HepG2 (cell line): ENCODE measurements at regions not wholly inside any gene's neighbourhood (a gene's known extent, or its start where the extent isn't known, plus 50 kb on each side); places are given as distances from the start of the nearest gene placed in this dataset.

Source experiments
- ATAC-seq: fragments of 200-7000 bp; cut with Tn5 transposase; 3 replicates; pipeline ENCODE4 v1.9.1; 2020; ENCODE audit warnings: mild to moderate bottlenecking, moderate library complexity
- BruUV-seq: library from RNA; stranded (reverse); fragments of 400-500 nt; replicated peaks from 2 replicates; lab custom pipeline; 2021; lab: Mats Ljungman, UMichigan
- CTCF ChIA-PET: fragments of 300-600 bp; formaldehyde crosslinking; extraction: SDS; loops from one replicate; lab custom pipeline; 2021; ENCODE audit warnings: low total read pairs, inconsistent platforms, low intra/inter-chr PET ratio; lab: Yijun Ruan, JAX
- POLR2A ChIA-PET: fragments of 350-600 bp; sonication (Branson Sonifier 250); formaldehyde crosslinking; loops from one replicate; lab custom pipeline; 2020; ENCODE audit warnings: antibody characterized with exemption, inconsistent platforms; lab: Yijun Ruan, JAX
- DNase-seq: peaks from one replicate; pipeline ENCODE4 v3.0.0-alpha.2; 2015; ENCODE audit warnings: low spot score
- FAIRE-seq: peaks from 3 replicates; lab custom pipeline; 2011; peaks lifted over from hg19 to GRCh38; lab: Jason Lieb, UNC
- H2AFZ ChIP-seq: one replicate; pipeline ENCODE4 v1.6.1; 2011; ENCODE audit warnings: low read length, inconsistent platforms
- H3K27ac ChIP-seq: fragments of 300-600 bp; 3 replicates; pipeline ENCODE4 v1.8.0; 2011; ENCODE audit warnings: mixed run types, mild to moderate bottlenecking, mixed read lengths, low read length, inconsistent platforms; ENCODE audit not compliant: insufficient read depth; ENCODE audit errors: extremely low read length
- H3K27me3 ChIP-seq, 2 experiments: fragments of 200-600 bp in 1 of 2; 2 replicates in 1 of 2; 3 replicates in 1 of 2; pipeline versions ENCODE4 v1.6.0 to v1.8.0; 2011; ENCODE audit warnings: low read length in 2 of 2, mild to moderate bottlenecking in 2 of 2, moderate library complexity in 2 of 2, inconsistent platforms in 1 of 2; ENCODE audit not compliant: insufficient read depth in 2 of 2, control insufficient read depth in 1 of 2
- H3K36me3 ChIP-seq, 2 experiments: fragments of 200-600 bp in 1 of 2; replicated peaks in 1 of 2; 2 replicates in 1 of 2; 3 replicates in 1 of 2; pipeline versions ENCODE4 v1.5.1 to v1.8.0; 2011; ENCODE audit warnings: low read length in 2 of 2, inconsistent platforms in 1 of 2; ENCODE audit not compliant: insufficient read depth in 2 of 2, control insufficient read depth in 1 of 2
- H3K4me1 ChIP-seq: 2 replicates; pipeline ENCODE4 v1.5.1; 2012; ENCODE audit warnings: low read length, inconsistent platforms; ENCODE audit not compliant: insufficient read depth
- H3K4me2 ChIP-seq: 2 replicates; pipeline ENCODE4 v1.6.0; 2011; ENCODE audit warnings: low read depth, low read length, inconsistent platforms
- H3K4me3 ChIP-seq, 3 experiments: fragments of 200-600 bp in 1 of 3; sonication (generic), shearing (Covaris generic) in 1 of 3; replicated peaks in 1 of 3; 2 replicates each; pipeline ENCODE4 v1.5.1; 2011 to 2016; ENCODE audit warnings: low read length in 3 of 3, inconsistent platforms in 2 of 3, low read depth in 2 of 3, mild to moderate bottlenecking in 2 of 3, control low read depth in 1 of 3, mixed read lengths in 1 of 3; ENCODE audit not compliant: insufficient read depth in 1 of 3
- H3K79me2 ChIP-seq: one replicate; pipeline ENCODE4 v1.6.1; 2011; ENCODE audit warnings: low read length, inconsistent platforms; ENCODE audit not compliant: insufficient read depth
- H3K9ac ChIP-seq: 2 replicates; pipeline ENCODE4 v1.6.0; 2011; ENCODE audit warnings: mild to moderate bottlenecking, low read depth, low read length, inconsistent platforms; ENCODE audit not compliant: insufficient read depth
- H3K9me3 ChIP-seq: 2 replicates; pipeline ENCODE4 v1.5.1; 2012; ENCODE audit warnings: mild to moderate bottlenecking, low read length
- H4K20me1 ChIP-seq: 2 replicates; pipeline ENCODE4 v1.6.0; 2011; ENCODE audit warnings: inconsistent platforms, mild to moderate bottlenecking, low read length, moderate library complexity; ENCODE audit not compliant: insufficient read depth
- AKAP8 ChIP-seq: sonication (generic); formaldehyde crosslinking; IDR thresholded peaks from 2 replicates; pipeline ENCODE4 v1.5.1; 2020; ENCODE audit warnings: mild to moderate bottlenecking, missing genetic modification reagents
- ATF7 ChIP-seq, 2 experiments: fragments of 450-650 bp in 1 of 2; sonication (generic) in 1 of 2; formaldehyde crosslinking in 1 of 2; IDR thresholded peaks; 2 replicates each; pipeline versions ENCODE4 v1.4.0 to v1.6.1; 2016 to 2020; ENCODE audit warnings: antibody characterized with exemption in 1 of 2, mild to moderate bottlenecking in 1 of 2, missing genetic modification reagents in 1 of 2
- MLLT10 ChIP-seq: sonication (generic); formaldehyde crosslinking; IDR thresholded peaks from 2 replicates; pipeline ENCODE4 v1.4.0; 2020; ENCODE audit warnings: missing genetic modification reagents
- SNRNP70 ChIP-seq: fragments of 200-400 bp; formaldehyde crosslinking; IDR thresholded peaks from 2 replicates; pipeline ENCODE4 v1.6.1; 2017; ENCODE audit warnings: mild to moderate bottlenecking, low read depth, low read length, moderate library complexity
- STAT5B ChIP-seq: sonication (generic); formaldehyde crosslinking; IDR thresholded peaks from 2 replicates; pipeline ENCODE4 v1.4.0; 2020; ENCODE audit warnings: missing genetic modification reagents
- TGIF2 ChIP-seq: IDR thresholded peaks from 2 replicates; pipeline ENCODE4 v1.6.1; 2016; ENCODE audit warnings: control low read depth, missing compliant biosample characterization
- YY1 ChIP-seq: IDR thresholded peaks from 2 replicates; pipeline ENCODE4 v1.6.1; 2011; ENCODE audit warnings: low read length, low read depth, moderate library complexity, mild to moderate bottlenecking; ENCODE audit not compliant: insufficient read depth, insufficient replicate concordance
- ZNF207 ChIP-seq: fragments of 450-650 bp; IDR thresholded peaks from 2 replicates; pipeline ENCODE4 v1.6.1; 2016; ENCODE audit warnings: antibody characterized with exemption, borderline replicate concordance
- ZNF577 ChIP-seq: sonication (generic); formaldehyde crosslinking; IDR thresholded peaks from 2 replicates; pipeline ENCODE4 v1.4.0; 2020; ENCODE audit warnings: mild to moderate bottlenecking, low read depth, missing genetic modification reagents, borderline replicate concordance
- ZNF7 ChIP-seq: IDR thresholded peaks from 2 replicates; pipeline ENCODE4 v1.6.1; 2016; ENCODE audit warnings: missing biosample characterization, missing genetic modification reagents
- ZNF747 ChIP-seq: sonication (generic); formaldehyde crosslinking; IDR thresholded peaks from 2 replicates; pipeline ENCODE4 v1.8.1; 2023; ENCODE audit warnings: missing genetic modification reagents, mild to moderate bottlenecking, borderline replicate concordance
- WGBS: methylation state at CpG from one replicate; pipeline ENCODE4 v1.1.6; 2017; ENCODE audit warnings: low lambda C conversion rate; 5-methylcytosine and 5-hydroxymethylcytosine counted together
- in situ Hi-C: cut with HindIII; loops from 2 replicates; pipeline ENCODE4 v1.10.0; 2017; ENCODE audit warnings: low pct_unique_long_range_greater_than_20kb; ENCODE audit not compliant: extremely low pct_ligation_motif_present
- intact Hi-C: fragments of 100-400 bp; cut with micrococcal nuclease; formaldehyde crosslinking; loops from one replicate; pipeline ENCODE4 v1.10.0; 2022; ENCODE audit not compliant: unreplicated experiment
- TF ChIP-seq, protein P1 (sequence below): sonication (generic); formaldehyde crosslinking; IDR thresholded peaks from 2 replicates; pipeline ENCODE4 v1.5.0; 2020; ENCODE audit warnings: mild to moderate bottlenecking, missing genetic modification reagents
- TF ChIP-seq, protein P2 (sequence below): sonication (generic); formaldehyde crosslinking; IDR thresholded peaks from 2 replicates; pipeline ENCODE4 v1.8.0; 2022; ENCODE audit warnings: mild to moderate bottlenecking, missing genetic modification reagents

DNA sequence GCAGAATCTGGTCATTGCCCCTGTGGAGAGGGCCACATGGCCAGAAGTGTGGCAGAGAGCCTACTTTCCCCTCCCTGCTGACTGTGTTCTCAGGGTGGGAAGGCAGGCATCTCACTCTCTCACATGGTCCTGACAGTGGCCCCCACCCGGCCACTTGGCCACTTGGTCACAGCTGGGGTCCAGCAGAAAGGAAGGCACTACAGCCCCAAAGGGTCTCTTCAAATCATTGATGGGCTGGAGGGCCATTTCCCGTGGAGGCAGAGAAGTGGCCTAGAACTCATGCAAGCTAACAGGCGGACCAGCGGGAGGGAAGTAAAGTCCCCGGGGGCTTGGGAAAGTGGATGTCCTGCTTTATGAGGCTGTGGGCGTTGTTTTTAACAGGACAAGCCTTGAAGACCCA, 125.3 kb downstream of the EMX2 start:
- ATAC-seq (no peak), FAIRE-seq (no peak), DNase-seq (no peak)
- POLR2A ChIA-PET = no interaction called here
- H3K4me3 ChIP-seq = no peak overlapping the region
- no peak overlapping the region for H3K4me2 ChIP-seq
- 3% methylated on average over 6 of the region's 6 CpGs for WGBS
- CTCF ChIA-PET = no interaction called here
- H3K36me3 ChIP-seq = no peaks in the 10 kb centered on the region
- TF ChIP-seq, protein P1, sequence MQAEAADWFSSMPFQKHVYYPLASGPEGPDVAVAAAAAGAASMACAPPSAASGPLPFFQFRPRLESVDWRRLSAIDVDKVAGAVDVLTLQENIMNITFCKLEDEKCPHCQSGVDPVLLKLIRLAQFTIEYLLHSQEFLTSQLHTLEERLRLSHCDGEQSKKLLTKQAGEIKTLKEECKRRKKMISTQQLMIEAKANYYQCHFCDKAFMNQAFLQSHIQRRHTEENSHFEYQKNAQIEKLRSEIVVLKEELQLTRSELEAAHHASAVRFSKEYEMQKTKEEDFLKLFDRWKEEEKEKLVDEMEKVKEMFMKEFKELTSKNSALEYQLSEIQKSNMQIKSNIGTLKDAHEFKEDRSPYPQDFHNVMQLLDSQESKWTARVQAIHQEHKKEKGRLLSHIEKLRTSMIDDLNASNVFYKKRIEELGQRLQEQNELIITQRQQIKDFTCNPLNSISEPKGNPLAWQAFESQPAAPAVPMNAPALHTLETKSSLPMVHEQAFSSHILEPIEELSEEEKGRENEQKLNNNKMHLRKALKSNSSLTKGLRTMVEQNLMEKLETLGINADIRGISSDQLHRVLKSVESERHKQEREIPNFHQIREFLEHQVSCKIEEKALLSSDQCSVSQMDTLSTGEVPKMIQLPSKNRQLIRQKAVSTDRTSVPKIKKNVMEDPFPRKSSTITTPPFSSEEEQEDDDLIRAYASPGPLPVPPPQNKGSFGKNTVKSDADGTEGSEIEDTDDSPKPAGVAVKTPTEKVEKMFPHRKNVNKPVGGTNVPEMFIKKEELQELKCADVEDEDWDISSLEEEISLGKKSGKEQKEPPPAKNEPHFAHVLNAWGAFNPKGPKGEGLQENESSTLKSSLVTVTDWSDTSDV = no peak
- TF ChIP-seq ATF7 (IDR thresholded peaks at IDR 0.05) (no peak), ATF7 (CRISPR knock-in tag; IDR thresholded peaks at IDR 0.05) (no peak), AKAP8 (CRISPR knock-in tag) (no peak), YY1 (no peak), SNRNP70 (no peak), ZNF207 (no peak), STAT5B (CRISPR knock-in tag) (no peak), TGIF2 (CRISPR knock-in tag) (no peak), ZNF7 (CRISPR knock-in tag) (no peak), MLLT10 (CRISPR knock-in tag) (no peak), ZNF577 (CRISPR knock-in tag) (no peak), ZNF747 (CRISPR knock-in tag) (no peak)
- TF ChIP-seq, protein P2, sequence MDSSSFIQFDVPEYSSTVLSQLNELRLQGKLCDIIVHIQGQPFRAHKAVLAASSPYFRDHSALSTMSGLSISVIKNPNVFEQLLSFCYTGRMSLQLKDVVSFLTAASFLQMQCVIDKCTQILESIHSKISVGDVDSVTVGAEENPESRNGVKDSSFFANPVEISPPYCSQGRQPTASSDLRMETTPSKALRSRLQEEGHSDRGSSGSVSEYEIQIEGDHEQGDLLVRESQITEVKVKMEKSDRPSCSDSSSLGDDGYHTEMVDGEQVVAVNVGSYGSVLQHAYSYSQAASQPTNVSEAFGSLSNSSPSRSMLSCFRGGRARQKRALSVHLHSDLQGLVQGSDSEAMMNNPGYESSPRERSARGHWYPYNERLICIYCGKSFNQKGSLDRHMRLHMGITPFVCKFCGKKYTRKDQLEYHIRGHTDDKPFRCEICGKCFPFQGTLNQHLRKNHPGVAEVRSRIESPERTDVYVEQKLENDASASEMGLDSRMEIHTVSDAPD (CRISPR knock-in tag) = no peak
- H3K4me1 ChIP-seq = no peaks in the 10 kb centered on the region
- no peaks in the 10 kb centered on the region for H3K9me3 ChIP-seq
- H4K20me1 ChIP-seq = no peaks in the 10 kb centered on the region
- in situ Hi-C loops (no loop called here), intact Hi-C loops (no loop called here)
- H2AFZ ChIP-seq = no peak overlapping the region
- H3K27me3 ChIP-seq = peaks cover 2 to 32% of the 10 kb centered on the region in 2 experiments; a peak in 4 of 5 replicates
- BruUV-seq = no TSS peak
- H3K27ac ChIP-seq = no peak overlapping the region
- H3K79me2 ChIP-seq = no peaks in the 10 kb centered on the region
- H3K9ac ChIP-seq = no peak overlapping the region
